RWPE2 (cell line): ENCODE measurements at regions not wholly inside any gene's neighbourhood (a gene's known extent, or its start where the extent isn't known, plus 50 kb on each side); places are given as distances from the start of the nearest gene placed in this dataset.
"Not testable (repeated sequence)": the region's sequence is repeated elsewhere in the genome, so short reads cannot be mapped to it uniquely, and the experiment has no call there.

Source experiments
- ATAC-seq: fragments of 200-7000 bp; cut with Tn5 transposase; 3 replicates; pipeline ENCODE4 v1.9.1; 2021; ENCODE audit warnings: low read depth
- DNase-seq: peaks from one replicate; pipeline ENCODE4 v3.0.0-alpha.2; 2020; ENCODE audit warnings: low spot score
- H3K27ac ChIP-seq: fragments of 450-650 bp; 2 replicates; pipeline ENCODE4 v1.5.1; 2017; ENCODE audit warnings: mild to moderate bottlenecking; ENCODE audit not compliant: poor library complexity, severe bottlenecking
- H3K27me3 ChIP-seq: fragments of 250-450 bp; sonication (Bioruptor Pico); 2 replicates; pipeline ENCODE4 v1.5.1; 2021; ENCODE audit warnings: mild to moderate bottlenecking, moderate library complexity; ENCODE audit not compliant: insufficient read depth, poor library complexity, severe bottlenecking
- H3K36me3 ChIP-seq: fragments of 250-450 bp; sonication (Bioruptor Pico); 2 replicates; pipeline ENCODE4 v1.5.1; 2020; ENCODE audit warnings: low read depth, mild to moderate bottlenecking, moderate library complexity
- H3K4me1 ChIP-seq: fragments of 250-450 bp; sonication (Bioruptor Pico); 2 replicates; pipeline ENCODE4 v1.5.1; 2021; ENCODE audit warnings: mild to moderate bottlenecking, moderate library complexity; ENCODE audit not compliant: insufficient read depth, poor library complexity, severe bottlenecking
- H3K4me3 ChIP-seq: fragments of 250-450 bp; sonication (Bioruptor Pico); 2 replicates; pipeline ENCODE4 v1.5.1; 2021; ENCODE audit warnings: mild to moderate bottlenecking, moderate library complexity; ENCODE audit not compliant: severe bottlenecking
- H3K9me3 ChIP-seq: fragments of 250-450 bp; sonication (Bioruptor Pico); 2 replicates; pipeline ENCODE4 v1.5.1; 2021; ENCODE audit warnings: mild to moderate bottlenecking, moderate library complexity; ENCODE audit not compliant: severe bottlenecking
- CTCF ChIP-seq: fragments of 450-650 bp; IDR thresholded peaks from one replicate; pipeline ENCODE4 v1.5.1; 2017; ENCODE audit warnings: mild to moderate bottlenecking, moderate library complexity; ENCODE audit not compliant: poor library complexity, severe bottlenecking

- ATAC-seq: no peak
- DNase-seq: no peak
- Histone ChIP-seq H3K9me3 (no peaks in the 10 kb centered on the region), H3K27me3 (no peaks in the 10 kb centered on the region), H3K27ac (no peak overlapping the region), H3K36me3 (no peaks in the 10 kb centered on the region), H3K4me3 (no peak overlapping the region), H3K4me1 (no peaks in the 10 kb centered on the region)
- TF ChIP-seq CTCF: no peak
These were observed 185.8 kb upstream of the TSHZ3 start for GRCh38 chr19:31534786-31535657.

GRCh38 chr19:31535691-31536460, 186.6 kb upstream of the TSHZ3 start:
- DNase-seq (no peak), ATAC-seq (no peak)
- no peak for TF ChIP-seq CTCF

GRCh38 chr19:31537136-31537535, 187.9 kb upstream of the TSHZ3 start:
- no peaks in the 10 kb centered on the region for H3K4me1 ChIP-seq
- H3K27ac ChIP-seq: no peak overlapping the region
- no peaks in the 10 kb centered on the region for H3K36me3 ChIP-seq
- H3K27me3 ChIP-seq: no peaks in the 10 kb centered on the region
- no peak overlapping the region for H3K4me3 ChIP-seq
- H3K9me3 ChIP-seq: no peaks in the 10 kb centered on the region
- no peak for DNase-seq
- no peak for TF ChIP-seq CTCF
- ATAC-seq: no peak

More at GRCh38 chr19:31535691-31536460, 186.6 kb upstream of the TSHZ3 start:
- Histone ChIP-seq H3K36me3 (no peaks in the 10 kb centered on the region), H3K27me3 (no peaks in the 10 kb centered on the region), H3K27ac (no peak overlapping the region), H3K9me3 (no peaks in the 10 kb centered on the region), H3K4me3 (no peak overlapping the region), H3K4me1 (no peaks in the 10 kb centered on the region)

GRCh38 chr19:31537902-31538301, 188.7 kb upstream of the TSHZ3 start:
- not testable (repeated sequence) for DNase-seq, ATAC-seq, H3K27me3 ChIP-seq, H3K27ac ChIP-seq, H3K9me3 ChIP-seq, H3K36me3 ChIP-seq, H3K4me3 ChIP-seq, H3K4me1 ChIP-seq

GRCh38 chr19:31538879-31539278, 189.6 kb upstream of the TSHZ3 start:
- Histone ChIP-seq H3K36me3 (no peaks in the 10 kb centered on the region), H3K27me3 (no peaks in the 10 kb centered on the region), H3K9me3 (no peaks in the 10 kb centered on the region), H3K4me3 (no peak overlapping the region), H3K4me1 (no peaks in the 10 kb centered on the region), H3K27ac (no peak overlapping the region)
- no peak for ATAC-seq
- TF ChIP-seq CTCF: no peak
- DNase-seq: no peak
